ENCODE measurements at regions not wholly inside any gene's neighbourhood (a gene's known extent, or its start where the extent isn't known, plus 50 kb on each side); places are given as distances from the start of the nearest gene placed in this dataset.
"Not testable (repeated sequence)": the region's sequence is repeated elsewhere in the genome, so short reads cannot be mapped to it uniquely, and the experiment has no call there.

DNA sequence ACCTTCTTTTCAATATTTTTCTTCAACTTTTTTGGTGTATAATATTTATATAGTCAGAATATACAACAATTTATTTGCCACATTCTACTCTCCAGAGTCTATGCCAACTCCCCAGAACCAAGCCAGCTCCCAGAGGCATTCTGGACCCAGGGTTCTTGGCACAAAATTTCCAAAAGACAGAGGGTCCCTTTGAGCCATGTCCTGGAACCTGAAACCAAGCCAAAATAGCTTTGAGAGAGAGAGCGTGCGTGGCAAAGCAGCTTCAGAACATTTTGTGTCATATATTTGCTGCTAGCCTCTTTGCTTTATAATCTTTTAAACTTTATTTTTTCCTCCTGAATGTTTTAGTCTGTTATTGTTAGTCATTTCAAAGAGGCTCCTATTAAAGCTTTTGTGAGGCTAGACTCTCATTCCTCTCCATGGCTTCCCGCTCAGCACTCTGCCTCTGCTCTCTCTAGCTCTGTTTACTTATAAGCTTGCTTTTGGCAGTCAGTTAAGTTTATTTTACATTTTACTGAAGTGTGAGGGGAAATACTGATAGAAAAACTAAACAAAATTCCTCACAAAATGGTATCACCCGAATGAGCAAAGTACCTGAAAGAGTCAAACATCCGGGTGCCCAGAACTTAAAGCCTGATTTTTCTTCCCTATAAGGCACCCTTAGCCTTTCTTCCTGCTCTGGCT, 605.1 kb upstream of the ID4 start:
- TF ChIP-seq, protein P1, sequence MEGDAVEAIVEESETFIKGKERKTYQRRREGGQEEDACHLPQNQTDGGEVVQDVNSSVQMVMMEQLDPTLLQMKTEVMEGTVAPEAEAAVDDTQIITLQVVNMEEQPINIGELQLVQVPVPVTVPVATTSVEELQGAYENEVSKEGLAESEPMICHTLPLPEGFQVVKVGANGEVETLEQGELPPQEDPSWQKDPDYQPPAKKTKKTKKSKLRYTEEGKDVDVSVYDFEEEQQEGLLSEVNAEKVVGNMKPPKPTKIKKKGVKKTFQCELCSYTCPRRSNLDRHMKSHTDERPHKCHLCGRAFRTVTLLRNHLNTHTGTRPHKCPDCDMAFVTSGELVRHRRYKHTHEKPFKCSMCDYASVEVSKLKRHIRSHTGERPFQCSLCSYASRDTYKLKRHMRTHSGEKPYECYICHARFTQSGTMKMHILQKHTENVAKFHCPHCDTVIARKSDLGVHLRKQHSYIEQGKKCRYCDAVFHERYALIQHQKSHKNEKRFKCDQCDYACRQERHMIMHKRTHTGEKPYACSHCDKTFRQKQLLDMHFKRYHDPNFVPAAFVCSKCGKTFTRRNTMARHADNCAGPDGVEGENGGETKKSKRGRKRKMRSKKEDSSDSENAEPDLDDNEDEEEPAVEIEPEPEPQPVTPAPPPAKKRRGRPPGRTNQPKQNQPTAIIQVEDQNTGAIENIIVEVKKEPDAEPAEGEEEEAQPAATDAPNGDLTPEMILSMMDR (IDR thresholded peaks at IDR 0.05) = no peak
- H3K27ac ChIP-seq = peak overlapping the region; percentile 65
- no peaks in the 10 kb centered on the region for H3K9me3 ChIP-seq
- no peaks in the 10 kb centered on the region for H3K27me3 ChIP-seq
- intact Hi-C loops (cut with DNase I) = no loop called here
- DNase-seq (ENCODE audit: low spot score in 2 of 2) = no peak
- H3K4me3 ChIP-seq = peak overlapping the region in 1 of 2 donors; percentile 33
- H3K36me3 ChIP-seq = no peaks in the 10 kb centered on the region
- peaks cover 3 to 7% of the 10 kb centered on the region in 2 donors for H3K4me1 ChIP-seq

DNA sequence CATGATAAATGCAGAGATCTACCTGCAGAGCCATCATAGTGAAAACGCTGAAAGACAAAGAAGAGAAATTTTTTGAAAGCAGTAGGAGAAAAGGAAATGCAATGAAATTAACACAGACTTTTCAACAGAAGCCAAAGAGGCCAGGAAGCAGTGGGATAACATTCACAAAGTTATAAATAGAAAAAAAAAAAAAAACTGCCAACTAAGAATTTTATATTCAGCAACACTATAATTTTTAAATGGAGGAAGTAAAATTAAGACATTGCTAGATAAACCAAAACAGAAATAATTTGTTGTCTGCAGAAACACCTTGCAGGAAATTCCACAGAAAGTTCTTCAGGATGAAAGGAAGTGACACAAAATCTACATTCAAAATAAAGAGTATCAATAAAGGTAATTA, 591.5 kb upstream of the ID4 start:
- intact Hi-C loops (cut with DNase I) = no loop called here
- H3K36me3 ChIP-seq = no peaks in the 10 kb centered on the region
- no peak overlapping the region for H3K4me3 ChIP-seq
- peaks cover 8 to 27% of the 10 kb centered on the region in 2 donors for H3K9me3 ChIP-seq
- TF ChIP-seq, protein P1 (IDR thresholded peaks at IDR 0.05) = no peak
- H3K4me1 ChIP-seq = no peaks in the 10 kb centered on the region
- no peaks in the 10 kb centered on the region for H3K27me3 ChIP-seq
- DNase-seq (ENCODE audit: low spot score in 2 of 2) = no peak
- no peak overlapping the region for H3K27ac ChIP-seq

DNA sequence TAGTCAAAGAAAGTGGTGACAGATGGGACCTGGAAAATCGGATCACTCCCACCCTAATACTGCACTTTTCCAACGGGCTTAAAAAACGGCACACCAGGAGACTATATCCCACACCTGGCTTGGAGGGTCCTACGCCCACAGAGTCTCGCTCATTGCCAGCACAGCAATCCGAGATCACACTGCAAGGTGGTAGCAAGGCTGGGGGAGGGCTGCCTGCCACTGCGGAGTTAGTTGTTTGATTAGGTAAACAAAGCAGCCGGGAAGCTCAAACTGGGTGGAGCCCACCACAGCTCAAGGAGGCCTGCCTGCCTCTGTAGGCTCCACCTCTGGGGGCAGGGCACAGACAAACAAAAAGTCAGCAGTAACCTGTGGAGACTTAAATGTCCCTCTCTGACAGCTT, 590.0 kb upstream of the ID4 start:
- H3K4me3 ChIP-seq; H3K27ac ChIP-seq; intact Hi-C loops (cut with DNase I); DNase-seq (ENCODE audit: low spot score in 2 of 2); H3K4me1 ChIP-seq; H3K36me3 ChIP-seq; H3K27me3 ChIP-seq: not testable (repeated sequence)
- peaks cover 8 to 25% of the 10 kb centered on the region in 2 donors for H3K9me3 ChIP-seq

DNA sequence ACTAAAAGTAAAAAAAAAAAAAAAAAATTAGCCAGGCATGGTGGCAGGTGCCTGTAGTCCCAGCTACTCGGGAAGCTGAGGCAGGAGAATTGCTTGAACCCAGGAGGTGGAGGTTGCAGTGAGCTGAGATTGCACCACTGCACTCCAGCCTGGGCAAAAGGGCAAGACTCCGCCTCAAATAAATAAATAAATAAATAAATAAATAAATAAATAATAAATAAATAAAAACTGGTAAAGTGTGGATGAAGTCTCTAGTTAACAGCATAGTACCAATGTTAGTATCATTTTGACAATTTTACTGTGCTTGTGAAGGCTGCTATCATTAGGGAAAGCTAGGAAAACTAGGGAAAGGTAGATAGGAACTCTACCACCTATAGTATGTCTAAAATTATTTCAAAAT, 581.0 kb upstream of the ID4 start:
- DNase-seq (ENCODE audit: low spot score in 2 of 2); H3K4me3 ChIP-seq; H3K27me3 ChIP-seq; H3K36me3 ChIP-seq; H3K4me1 ChIP-seq; H3K27ac ChIP-seq; intact Hi-C loops (cut with DNase I): not testable (repeated sequence)
- H3K9me3 ChIP-seq = peaks cover 0 to 10% of the 10 kb centered on the region in 2 donors

DNA sequence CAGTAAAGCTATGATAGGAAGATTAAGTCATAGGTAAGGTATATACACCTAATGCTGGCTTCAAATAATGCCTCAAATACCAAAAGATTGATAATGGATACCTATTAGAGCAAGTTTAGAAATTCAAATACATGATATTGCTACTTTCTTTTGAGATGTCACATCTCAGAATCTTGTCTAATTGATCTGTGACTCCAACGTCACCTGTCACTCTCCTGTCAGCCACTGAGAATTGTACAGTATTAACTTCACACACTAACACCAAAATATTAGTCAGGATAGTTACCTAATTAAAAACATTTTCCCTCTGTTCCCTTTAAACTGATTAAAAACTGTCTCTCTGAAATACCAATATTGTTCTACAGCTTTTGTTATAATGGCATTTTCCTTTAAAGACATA, 575.5 kb upstream of the ID4 start:
- TF ChIP-seq, protein P1 (IDR thresholded peaks at IDR 0.05) = no peak
- Histone ChIP-seq H3K36me3 (no peaks in the 10 kb centered on the region), H3K27me3 (no peaks in the 10 kb centered on the region), H3K4me1 (no peaks in the 10 kb centered on the region), H3K4me3 (no peak overlapping the region), H3K9me3 (no peaks in the 10 kb centered on the region), H3K27ac (no peak overlapping the region)
- DNase-seq (ENCODE audit: low spot score in 2 of 2) = no peak
- intact Hi-C loops (cut with DNase I) = no loop called here

DNA sequence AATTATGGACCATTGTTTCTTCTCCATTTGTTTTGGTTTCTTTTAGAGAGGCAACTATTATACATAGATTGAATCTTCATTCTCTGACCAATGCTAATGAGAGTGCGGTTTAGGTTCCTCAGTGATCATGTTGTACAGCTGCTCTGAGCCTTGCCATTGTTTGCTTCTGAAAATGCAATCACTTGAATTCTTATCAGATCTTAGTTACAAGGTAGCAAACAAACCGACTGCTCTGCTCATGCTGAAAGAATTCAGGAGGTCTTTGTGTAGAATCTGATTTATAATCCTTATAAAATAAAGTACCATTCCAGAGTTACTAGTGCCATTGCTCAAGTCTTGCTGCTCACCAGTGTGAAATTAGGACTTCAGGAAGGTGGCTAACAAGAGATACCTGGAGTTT, 569.1 kb upstream of the ID4 start:
- Histone ChIP-seq H3K9me3 (peaks cover 10 to 17% of the 10 kb centered on the region in 2 donors), H3K27me3 (no peaks in the 10 kb centered on the region), H3K36me3 (no peaks in the 10 kb centered on the region), H3K4me1 (no peaks in the 10 kb centered on the region), H3K4me3 (no peak overlapping the region), H3K27ac (no peak overlapping the region)
- TF ChIP-seq, protein P1 (IDR thresholded peaks at IDR 0.05) = no peak
- intact Hi-C loops (cut with DNase I) = no loop called here
- DNase-seq (ENCODE audit: low spot score in 2 of 2) = no peak

DNA sequence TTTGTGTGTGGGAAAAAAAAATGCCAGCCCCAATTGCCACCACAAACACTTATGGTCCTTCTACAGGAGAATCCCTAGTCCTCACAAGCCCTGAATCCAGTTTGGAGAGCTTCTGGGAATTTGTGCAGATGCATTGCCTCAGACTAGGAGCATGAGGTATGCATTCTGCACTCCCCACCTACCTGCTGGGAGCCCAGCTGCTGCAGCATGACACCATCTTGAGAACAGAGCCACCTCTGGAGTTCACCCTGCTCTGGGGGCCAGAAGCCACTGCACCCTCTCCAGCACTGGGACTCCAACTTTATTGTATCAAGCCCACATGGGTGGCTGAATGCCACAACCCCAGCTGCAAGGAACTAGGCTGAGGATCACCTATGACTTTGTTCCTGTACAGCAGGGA, 568.5 kb upstream of the ID4 start:
- H3K27ac ChIP-seq = no peak overlapping the region
- H3K4me3 ChIP-seq = no peak overlapping the region
- intact Hi-C loops (cut with DNase I) = no loop called here
- no peaks in the 10 kb centered on the region for H3K36me3 ChIP-seq
- H3K27me3 ChIP-seq = no peaks in the 10 kb centered on the region
- TF ChIP-seq, protein P1 (IDR thresholded peaks at IDR 0.05) = no peak
- H3K4me1 ChIP-seq = no peaks in the 10 kb centered on the region
- H3K9me3 ChIP-seq = peaks cover 10 to 17% of the 10 kb centered on the region in 2 donors
- DNase-seq (ENCODE audit: low spot score in 2 of 2) = no peak

Data from ascending aorta (tissue), 2 donors.